ENCODE measurements at regions not wholly inside any gene's neighbourhood (a gene's known extent, or its start where the extent isn't known, plus 50 kb on each side); places are given as distances from the start of the nearest gene placed in this dataset.

DNA sequence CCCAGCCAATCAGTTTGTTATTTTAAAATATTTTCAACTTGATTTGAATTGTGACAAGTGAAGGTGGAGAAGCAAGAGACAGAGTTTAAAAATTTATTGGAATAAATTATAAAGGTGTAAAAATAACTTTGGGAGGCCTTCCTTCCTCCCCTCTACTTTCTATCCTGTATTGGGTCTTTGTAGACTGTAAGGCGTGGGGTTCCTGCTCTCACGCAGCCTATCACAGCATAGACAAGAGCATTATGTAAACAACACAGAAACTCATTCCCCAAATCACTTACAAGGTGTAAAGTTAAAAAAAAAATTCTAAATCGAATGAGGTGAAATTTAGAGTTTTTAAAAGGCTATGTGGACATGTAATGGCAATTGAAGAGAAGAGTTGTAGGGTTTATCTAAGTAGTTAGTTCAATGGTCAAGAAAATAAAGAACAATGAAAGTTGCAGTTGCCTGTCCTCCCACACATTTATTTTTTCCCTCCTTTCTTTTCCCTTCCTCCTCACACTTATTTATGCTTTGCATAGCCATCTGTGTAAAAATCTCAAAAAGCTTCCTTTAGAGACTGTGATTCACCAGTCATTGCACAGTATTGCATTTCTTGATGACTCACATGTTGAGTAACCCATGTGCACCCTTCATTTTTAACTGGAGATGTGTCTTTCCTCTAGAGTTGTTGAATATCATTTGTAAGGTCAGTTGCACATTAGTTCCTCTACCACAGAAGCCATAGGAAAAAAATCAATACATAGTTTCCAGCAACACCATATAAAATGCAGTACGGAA lies 242.2 kb downstream of the PTPRC start:
- no peaks in the 10 kb centered on the region for H3K9me3 ChIP-seq (replicated peaks)
- H3K4me3 ChIP-seq: no peak overlapping the region
- DNase-seq: peak in 1 of 2 experiments; percentile 41
- no peaks in the 10 kb centered on the region for H3K27me3 ChIP-seq
- H3K4me1 ChIP-seq: 0 out of 2 replicates have a peak, but pooled peaks cover 3% of the 10 kb centered on the region
- H3K36me3 ChIP-seq: no peaks in the 10 kb centered on the region
- H3K27ac ChIP-seq: peak overlapping the region; percentile 50; the same call in 1 of the 2 replicates

DNA sequence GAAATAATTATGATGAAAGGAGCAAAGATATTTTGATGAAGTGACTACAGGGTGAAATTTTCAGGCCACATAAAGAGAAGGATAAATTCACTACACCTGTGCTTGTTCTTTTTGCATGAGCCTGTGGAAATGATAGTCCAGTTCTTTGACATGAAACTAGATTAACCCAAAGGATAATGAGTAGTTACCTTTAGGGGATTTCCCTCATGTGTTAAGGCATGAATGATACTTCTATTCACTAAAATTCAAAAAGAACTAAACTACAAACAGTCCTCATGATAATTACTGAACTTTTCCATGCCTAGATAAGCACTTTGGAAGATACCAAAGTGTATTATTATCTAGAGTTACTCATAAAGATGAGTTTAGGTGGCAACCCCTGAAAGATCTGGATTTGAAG lies 244.3 kb downstream of the PTPRC start:
- H3K36me3 ChIP-seq: no peaks in the 10 kb centered on the region
- no peak for DNase-seq
- 0 out of 2 replicates have a peak, but pooled peaks cover 3% of the 10 kb centered on the region for H3K4me1 ChIP-seq
- no peak overlapping the region for H3K4me3 ChIP-seq
- no peaks in the 10 kb centered on the region for H3K27me3 ChIP-seq
- H3K27ac ChIP-seq: no peak overlapping the region
- no peaks in the 10 kb centered on the region for H3K9me3 ChIP-seq (replicated peaks)

DNA sequence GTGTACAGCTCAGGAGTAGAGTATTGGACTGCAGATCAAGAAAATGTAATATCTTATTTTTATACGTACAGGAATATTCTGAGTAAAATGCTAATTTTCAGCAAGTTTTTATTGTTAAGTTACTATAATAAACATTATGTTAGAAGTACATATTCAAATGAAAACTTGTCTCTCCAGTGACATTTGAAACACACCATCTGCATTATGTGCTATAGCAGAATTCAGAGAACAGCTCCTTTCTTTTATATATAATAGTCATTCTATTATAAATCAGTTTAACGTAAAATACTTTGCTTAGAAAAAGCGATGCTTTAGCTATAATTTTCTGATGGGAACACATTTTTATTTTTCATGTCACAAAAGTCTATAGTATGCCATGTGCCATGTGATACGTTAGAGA lies 249.0 kb downstream of the PTPRC start:
- Histone ChIP-seq H3K9me3 (replicated peaks) (no peaks in the 10 kb centered on the region), H3K4me3 (no peak overlapping the region), H3K27ac (no peak overlapping the region), H3K36me3 (peaks cover 3% of the 10 kb centered on the region; the same call in 1 of the 2 replicates), H3K27me3 (no peaks in the 10 kb centered on the region), H3K4me1 (peaks cover 22% of the 10 kb centered on the region)
- no peak for DNase-seq

DNA sequence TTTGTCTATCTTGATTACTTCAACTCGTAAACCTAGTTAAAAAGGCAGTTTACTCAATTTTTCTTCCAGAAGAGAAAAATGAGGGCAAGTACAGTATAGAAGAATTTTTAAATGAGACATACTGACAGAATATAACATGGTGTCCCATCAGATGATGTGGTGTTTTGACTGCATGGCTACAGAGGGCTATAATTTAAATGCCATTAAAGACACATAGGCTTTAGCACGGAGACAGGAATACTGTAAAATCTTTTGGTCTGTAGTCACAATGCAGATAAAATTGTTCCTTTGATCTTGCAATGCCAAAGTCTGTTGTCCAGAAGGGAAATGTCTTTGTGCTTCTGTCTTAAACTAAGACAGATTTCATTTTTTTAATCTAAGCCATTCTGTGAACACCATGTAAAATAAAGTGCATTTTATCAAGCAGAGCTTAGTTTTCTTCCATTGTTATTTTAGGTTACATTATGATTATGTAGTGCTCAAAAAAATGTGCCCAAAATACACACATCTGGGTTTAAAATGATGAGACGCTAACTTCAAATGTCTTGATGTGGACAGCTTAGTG lies 249.6 kb downstream of the PTPRC start:
- H3K4me1 ChIP-seq: peaks cover 27% of the 10 kb centered on the region

DNA sequence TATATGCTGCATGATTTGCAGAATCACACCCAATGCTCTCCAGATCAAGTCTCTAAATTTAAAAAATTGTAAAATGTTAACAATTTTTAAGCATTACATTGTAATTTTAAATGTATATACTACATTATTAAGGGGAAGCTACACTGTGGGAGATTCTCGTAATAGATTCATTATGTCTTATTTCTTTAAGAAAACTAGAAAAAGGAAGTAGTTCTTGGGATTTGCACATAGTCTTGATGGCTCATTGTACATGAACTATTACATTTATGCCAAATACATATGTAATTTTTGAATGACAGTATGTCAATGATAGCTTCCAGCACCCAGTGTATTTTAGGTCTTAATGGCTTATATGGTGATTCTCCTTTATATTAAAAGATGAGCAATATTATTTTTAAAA lies 250.3 kb downstream of the PTPRC start:
- Histone ChIP-seq H3K9me3 (replicated peaks) (no peaks in the 10 kb centered on the region), H3K27me3 (no peaks in the 10 kb centered on the region), H3K4me3 (no peak overlapping the region), H3K27ac (no peak overlapping the region), H3K36me3 (peaks cover 3% of the 10 kb centered on the region; the same call in 1 of the 2 replicates), H3K4me1 (peaks cover 33% of the 10 kb centered on the region)
- DNase-seq: no peak

More for the DNA sequence above, 249.6 kb downstream of the PTPRC start:
- no peak for DNase-seq
- Histone ChIP-seq H3K27ac (no peak overlapping the region), H3K9me3 (replicated peaks) (no peaks in the 10 kb centered on the region), H3K4me3 (no peak overlapping the region), H3K27me3 (no peaks in the 10 kb centered on the region), H3K36me3 (peaks cover 3% of the 10 kb centered on the region; the same call in 1 of the 2 replicates)

DNA sequence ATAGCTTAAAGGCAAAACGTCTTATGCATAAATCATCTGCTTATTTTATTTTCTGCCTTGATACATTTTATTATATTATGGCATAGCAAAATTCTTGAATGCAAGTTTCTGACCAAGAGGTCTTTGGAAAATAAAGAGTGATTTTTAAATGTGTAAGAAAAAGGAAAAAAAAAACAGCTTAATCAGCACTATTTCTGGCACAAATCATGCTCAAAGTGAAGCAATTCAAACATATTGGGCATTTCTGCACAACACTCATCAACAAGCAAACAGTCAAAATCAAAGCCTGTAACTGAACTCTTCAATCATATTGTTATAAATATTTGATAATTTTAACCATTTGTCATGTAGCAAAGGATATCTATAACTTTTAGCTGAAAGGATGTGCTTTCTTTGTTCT lies 250.9 kb downstream of the PTPRC start:
- Histone ChIP-seq H3K4me1 (peaks cover 33% of the 10 kb centered on the region), H3K27me3 (no peaks in the 10 kb centered on the region), H3K27ac (no peak overlapping the region), H3K36me3 (peaks cover 3% of the 10 kb centered on the region; the same call in 1 of the 2 replicates), H3K4me3 (no peak overlapping the region), H3K9me3 (replicated peaks) (no peaks in the 10 kb centered on the region)
- DNase-seq: no peak

DNA sequence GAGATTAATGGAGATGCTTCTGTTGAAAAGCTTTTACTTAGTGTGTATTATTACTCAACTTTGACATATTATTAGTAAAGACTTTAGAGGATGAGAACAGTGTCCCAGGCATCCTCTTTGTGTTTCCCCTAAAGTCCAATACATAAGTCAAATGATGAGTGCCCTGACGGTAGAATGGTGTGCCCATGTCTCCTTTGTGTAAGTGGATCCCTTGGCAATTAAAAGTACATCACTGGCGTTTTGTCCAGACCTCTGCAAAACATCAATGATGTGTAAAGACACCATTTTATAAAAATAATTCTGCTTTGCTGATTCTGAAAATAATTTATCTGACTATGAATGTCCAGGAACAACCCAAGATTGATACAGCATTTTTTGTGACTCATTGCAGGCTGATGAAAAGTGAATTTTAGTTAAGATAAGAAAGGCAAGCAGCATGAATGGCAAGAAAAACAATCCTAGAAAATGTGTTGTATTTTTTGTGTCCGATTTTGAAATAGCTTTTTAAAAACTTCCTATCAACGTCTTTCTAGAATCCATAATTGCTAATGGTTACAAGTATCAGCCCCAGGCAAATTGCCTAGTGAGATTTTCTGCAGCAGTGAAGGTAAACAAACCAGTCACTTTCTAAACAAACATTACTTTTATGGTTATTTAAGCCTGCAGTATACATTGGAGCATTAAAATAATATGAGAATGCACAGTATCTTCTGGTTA lies 251.5 kb downstream of the PTPRC start:
- Histone ChIP-seq H3K4me1 (peaks cover 33% of the 10 kb centered on the region), H3K27me3 (no peaks in the 10 kb centered on the region), H3K4me3 (no peak overlapping the region), H3K27ac (no peak overlapping the region), H3K36me3 (peaks cover 3% of the 10 kb centered on the region; the same call in 1 of the 2 replicates), H3K9me3 (replicated peaks) (no peaks in the 10 kb centered on the region)
- no peak for DNase-seq

DNA sequence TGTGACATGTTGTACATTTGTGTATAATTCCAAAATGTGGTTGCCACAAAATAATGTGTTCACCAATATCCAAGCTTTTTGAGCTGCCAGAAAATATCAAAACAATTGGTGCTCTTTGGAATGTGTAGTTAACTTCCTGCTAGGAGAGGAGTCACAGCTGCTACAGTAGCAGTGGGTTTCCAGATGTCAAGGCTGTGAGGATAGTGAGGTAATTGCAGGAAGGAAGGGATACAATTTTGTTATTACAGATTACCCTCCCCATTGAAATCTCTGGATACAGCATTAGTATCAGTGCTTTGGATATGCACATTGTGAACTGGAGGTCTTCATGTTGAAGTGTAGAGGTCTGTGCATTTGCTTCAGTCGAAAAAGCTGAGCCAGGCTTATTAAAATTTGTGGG lies 253.2 kb downstream of the PTPRC start:
- H3K4me3 ChIP-seq: no peak overlapping the region
- H3K27ac ChIP-seq: peak overlapping the region; percentile 70
- DNase-seq: peak; percentile 55 to 79
- no peaks in the 10 kb centered on the region for H3K27me3 ChIP-seq
- H3K4me1 ChIP-seq: peaks cover 33% of the 10 kb centered on the region
- peaks cover 3% of the 10 kb centered on the region; the same call in 1 of the 2 replicates for H3K36me3 ChIP-seq
- no peaks in the 10 kb centered on the region for H3K9me3 ChIP-seq (replicated peaks)

DNA sequence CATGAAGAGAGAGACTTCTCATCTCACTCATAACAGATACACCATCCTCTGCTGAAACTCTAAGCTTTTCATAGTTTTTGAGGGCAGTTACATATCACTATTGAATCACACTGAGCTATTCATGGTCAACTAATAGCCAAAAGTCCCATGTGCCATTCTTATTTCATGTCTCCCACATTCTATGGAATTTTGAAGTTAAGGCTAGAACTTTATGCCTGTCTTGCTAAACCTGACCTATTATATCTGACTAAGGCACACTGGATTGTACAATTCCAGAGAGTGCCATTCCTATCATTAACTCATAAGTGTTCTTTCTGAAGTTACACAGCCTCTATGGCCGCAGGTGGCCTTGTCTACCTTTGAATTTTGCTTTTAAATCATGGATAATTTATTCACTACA lies 254.3 kb downstream of the PTPRC start:
- Histone ChIP-seq H3K4me1 (peaks cover 33% of the 10 kb centered on the region), H3K36me3 (peaks cover 3% of the 10 kb centered on the region; the same call in 1 of the 2 replicates), H3K4me3 (no peak overlapping the region), H3K27me3 (no peaks in the 10 kb centered on the region), H3K9me3 (replicated peaks) (no peaks in the 10 kb centered on the region), H3K27ac (peak overlapping the region; percentile 70)
- DNase-seq: no peak

DNA sequence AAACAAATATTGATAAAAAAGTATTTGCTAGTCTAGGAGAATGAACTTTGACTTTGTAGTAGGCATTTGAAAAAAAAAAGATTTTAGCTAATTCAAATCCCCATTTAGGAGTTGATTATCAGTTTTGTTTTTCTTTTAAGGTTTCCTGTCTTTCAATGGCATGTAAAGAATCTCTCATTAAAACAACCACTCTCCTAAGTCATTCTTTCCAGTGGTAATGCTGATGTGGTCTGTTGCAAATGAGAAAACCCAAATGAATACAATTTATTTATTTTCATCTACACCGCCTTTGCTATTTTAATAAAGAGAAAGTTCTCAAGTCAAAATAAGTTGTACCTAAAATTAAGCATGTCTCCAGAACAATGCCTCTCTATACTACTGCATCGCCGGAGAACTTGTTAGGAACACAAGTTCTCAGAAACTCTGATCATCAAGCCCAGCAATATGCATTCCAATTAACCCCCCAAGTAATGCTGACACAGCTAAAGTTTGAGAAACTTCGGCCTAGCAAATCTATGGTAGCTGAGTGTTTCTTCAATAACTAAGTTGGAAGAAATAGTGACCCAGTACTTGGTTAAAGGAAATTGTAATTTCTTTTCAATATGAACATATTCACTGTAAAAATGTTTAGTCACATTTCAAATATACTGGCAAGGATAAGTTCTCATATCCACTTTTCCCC lies 255.1 kb downstream of the PTPRC start:
- Histone ChIP-seq H3K4me3 (no peak overlapping the region), H3K4me1 (peaks cover 30% of the 10 kb centered on the region), H3K27ac (no peak overlapping the region)

DNA sequence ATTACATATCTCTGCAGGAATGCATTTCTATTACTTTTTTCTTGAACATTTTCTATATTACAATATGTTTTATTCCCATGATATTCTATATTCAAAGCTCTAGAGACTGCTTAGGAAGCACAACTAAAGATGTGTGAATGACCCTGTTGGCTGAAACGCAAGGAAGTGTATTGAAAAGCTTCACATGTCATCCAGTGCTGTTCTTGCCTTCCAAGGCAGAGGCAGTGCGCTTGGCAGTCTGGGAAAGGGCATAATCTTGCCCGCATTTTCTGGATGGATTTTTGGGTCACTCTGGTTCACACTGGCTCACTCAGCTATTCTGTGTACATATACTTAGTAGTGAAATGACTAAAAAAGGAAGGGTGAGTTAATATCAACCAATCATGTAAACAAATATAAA lies 262.4 kb downstream of the PTPRC start:
- Histone ChIP-seq H3K4me1 (no peaks in the 10 kb centered on the region), H3K36me3 (no peaks in the 10 kb centered on the region), H3K4me3 (no peak overlapping the region), H3K9me3 (replicated peaks) (no peaks in the 10 kb centered on the region), H3K27ac (no peak overlapping the region), H3K27me3 (no peaks in the 10 kb centered on the region)
- DNase-seq: no peak

More for the DNA sequence above, 255.1 kb downstream of the PTPRC start:
- Histone ChIP-seq H3K36me3 (peaks cover 3% of the 10 kb centered on the region; the same call in 1 of the 2 replicates), H3K27me3 (no peaks in the 10 kb centered on the region), H3K9me3 (replicated peaks) (no peaks in the 10 kb centered on the region)
- DNase-seq: no peak

DNA sequence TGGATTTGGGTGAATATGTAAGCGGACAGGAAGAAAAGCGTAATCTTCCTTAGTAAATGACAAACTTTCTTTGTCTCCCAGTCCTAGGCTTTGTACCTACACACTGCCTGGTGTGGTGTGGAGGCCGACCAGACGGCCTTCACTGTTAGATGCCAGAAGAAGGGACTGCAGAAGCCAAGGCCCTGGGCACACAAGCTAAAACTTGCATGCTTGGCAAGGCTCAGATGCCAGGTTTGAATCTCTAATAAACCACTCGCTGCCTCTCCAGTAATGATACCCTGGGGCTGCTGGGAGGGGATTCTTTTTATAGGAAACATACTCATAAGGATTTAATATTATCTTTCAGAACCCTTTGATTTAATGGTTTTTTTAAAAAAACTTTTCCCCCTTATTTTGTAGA lies 263.8 kb downstream of the PTPRC start:
- no peak overlapping the region for H3K27ac ChIP-seq
- H3K9me3 ChIP-seq (replicated peaks): no peaks in the 10 kb centered on the region
- DNase-seq: no peak
- no peaks in the 10 kb centered on the region for H3K36me3 ChIP-seq
- no peaks in the 10 kb centered on the region for H3K27me3 ChIP-seq
- H3K4me3 ChIP-seq: no peak overlapping the region
- no peaks in the 10 kb centered on the region for H3K4me1 ChIP-seq

DNA sequence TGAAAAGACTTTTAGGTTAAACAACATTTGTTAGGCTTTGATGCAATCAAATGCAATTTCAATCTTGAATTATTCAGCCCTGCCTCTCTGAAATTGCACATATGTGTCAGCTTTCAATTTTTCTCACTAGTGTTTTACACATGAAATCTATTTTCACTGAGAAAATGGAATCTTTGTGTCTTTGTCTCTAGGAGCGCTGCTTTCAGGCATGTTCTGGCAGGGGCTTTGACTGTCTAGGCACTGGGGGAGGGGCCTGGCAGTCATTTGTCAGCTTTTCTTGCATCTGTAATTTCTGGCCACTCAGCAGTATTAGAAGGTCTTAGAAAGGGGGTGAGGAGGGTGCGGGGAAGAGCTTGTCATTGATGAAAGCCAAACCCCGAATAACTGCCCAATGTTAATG lies 264.4 kb downstream of the PTPRC start:
- DNase-seq: no peak

DNA sequence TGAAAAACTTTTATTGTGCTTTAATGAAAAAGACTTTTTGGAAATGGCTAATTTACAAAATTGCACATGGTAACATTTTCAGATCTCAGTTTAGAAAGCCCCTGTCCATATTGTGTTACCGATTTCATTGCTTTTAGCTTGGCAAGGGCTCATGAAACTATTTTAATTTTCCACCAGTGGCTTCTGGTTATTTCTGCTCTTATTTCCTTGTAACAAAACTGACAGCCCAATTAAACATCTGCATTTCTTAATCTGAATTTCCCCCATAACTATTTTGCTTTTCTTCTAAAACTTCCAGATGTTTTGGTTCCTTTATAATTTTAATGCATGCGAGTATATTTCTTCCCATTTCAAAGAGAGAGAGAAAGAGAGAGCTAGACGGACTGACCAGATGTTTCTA lies 264.8 kb downstream of the PTPRC start:
- H3K36me3 ChIP-seq: no peaks in the 10 kb centered on the region
- H3K9me3 ChIP-seq (replicated peaks): no peaks in the 10 kb centered on the region
- no peak for DNase-seq
- no peak overlapping the region for H3K4me3 ChIP-seq
- H3K4me1 ChIP-seq: no peaks in the 10 kb centered on the region
- H3K27ac ChIP-seq: no peak overlapping the region
- no peaks in the 10 kb centered on the region for H3K27me3 ChIP-seq

More for the DNA sequence above, 264.4 kb downstream of the PTPRC start:
- no peaks in the 10 kb centered on the region for H3K36me3 ChIP-seq
- no peaks in the 10 kb centered on the region for H3K4me1 ChIP-seq
- no peak overlapping the region for H3K27ac ChIP-seq
- no peak overlapping the region for H3K4me3 ChIP-seq
- no peaks in the 10 kb centered on the region for H3K9me3 ChIP-seq (replicated peaks)
- H3K27me3 ChIP-seq: no peaks in the 10 kb centered on the region

Measured in SJCRH30 (cell line).